ENCODE measurements at regions not wholly inside any gene's neighbourhood (a gene's known extent, or its start where the extent isn't known, plus 50 kb on each side); places are given as distances from the start of the nearest gene placed in this dataset.

DNA sequence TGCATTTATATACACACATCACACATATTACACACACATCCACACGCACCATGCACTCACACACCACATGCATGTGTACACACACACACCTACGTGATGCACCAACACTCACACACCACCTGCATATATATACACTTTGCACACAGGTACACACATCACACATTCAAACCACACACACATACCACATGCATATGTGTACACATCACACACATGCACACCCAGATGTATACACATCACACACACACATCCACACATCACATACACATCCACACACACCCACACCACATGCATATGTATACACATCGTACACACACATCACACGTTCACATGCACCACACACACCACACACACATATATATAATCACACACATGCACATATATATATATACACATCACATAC, 281.8 kb downstream of the IRF8 start:
- Histone ChIP-seq H3K4me3 (no peak overlapping the region), H3K4me1 (ENCODE audit: control insufficient read depth, insufficient read depth, low read length) (no peaks in the 10 kb centered on the region), H3K27ac (ENCODE audit: control insufficient read depth, insufficient read depth) (no peak overlapping the region), H3K9me3 (replicated peaks; ENCODE audit: control insufficient read depth, insufficient read depth, low read length) (no peaks in the 10 kb centered on the region; the same call in 2 of the 3 replicates), H3K36me3 (ENCODE audit: control insufficient read depth in 2 of 2, insufficient read depth in 2 of 2, low read length in 1 of 2) (no peaks in the 10 kb centered on the region), H3K27me3 (replicated peaks in 1 of 2; ENCODE audit: control insufficient read depth in 2 of 2, insufficient read depth in 2 of 2, low read length in 1 of 2) (no peaks in the 10 kb centered on the region), H2AFZ (ENCODE audit: control insufficient read depth, low read depth, low read length) (no peak overlapping the region), H3K4me2 (ENCODE audit: control insufficient read depth, insufficient read depth) (no peak overlapping the region), H4K20me1 (ENCODE audit: control insufficient read depth, insufficient read depth) (no peaks in the 10 kb centered on the region), H3K79me2 (ENCODE audit: control insufficient read depth, insufficient read depth, low read length) (no peaks in the 10 kb centered on the region), H3K9ac (ENCODE audit: control insufficient read depth, insufficient read depth, low read length) (no peak overlapping the region)
- ChIA-PET RAD21 (ENCODE audit: unreplicated experiment) (no interaction called here), CTCF (no interaction called here), POLR2A (no interaction called here), SMC1A (ENCODE audit: uncharacterized antibody, unreplicated experiment) (no interaction called here)
- TF ChIP-seq POLR2AphosphoS5 (IDR thresholded peaks at IDR 0.05; ENCODE audit: low read length) (no peak), MXI1 (IDR thresholded peaks at IDR 0.05; ENCODE audit: low read depth, low read length) (no peak), SUPT20H (IDR thresholded peaks at IDR 0.05; ENCODE audit: borderline replicate concordance, control insufficient read depth, low read depth, low read length) (no peak)
- 36% methylated on average over 4 of the region's 4 CpGs for WGBS (ENCODE audit: insufficient coverage, insufficient replicate concordance, low lambda C conversion rate, missing lambda C conversion rate)
- intact Hi-C loops (cut with micrococcal nuclease; ENCODE audit: unreplicated experiment) (no loop called here), in situ Hi-C loops (cut with MboI) (no loop called here)
- BruUV-seq (replicated peaks), result no TSS peak
- no peak for FAIRE-seq
- DNase-seq (ENCODE audit: low read depth, low spot score), result no peak
- ATAC-seq, result no peak

DNA sequence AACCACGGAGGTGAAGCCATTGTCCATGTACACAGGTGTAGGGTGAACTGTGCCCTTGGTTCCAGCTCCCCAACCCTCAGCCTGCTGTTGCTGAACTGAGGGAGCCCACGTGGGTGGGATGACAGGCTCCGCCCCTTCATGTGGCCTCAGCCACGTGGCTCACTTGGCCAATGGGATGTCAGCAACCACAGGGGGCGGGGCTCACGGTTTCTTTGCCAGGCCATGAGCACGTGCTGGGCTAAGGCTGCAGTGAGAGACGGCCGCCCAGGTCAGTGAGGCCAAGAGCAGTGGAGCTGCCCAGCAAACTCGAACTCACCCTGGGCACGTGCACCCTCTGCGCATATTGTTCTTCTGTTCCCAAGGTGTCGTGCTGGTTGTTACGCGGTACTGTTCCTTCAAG, 282.6 kb downstream of the IRF8 start:
- RAD21 ChIA-PET (ENCODE audit: unreplicated experiment), result no interaction called here

More for the DNA sequence above, 282.6 kb downstream of the IRF8 start:
- Histone ChIP-seq H3K4me1 (ENCODE audit: control insufficient read depth, insufficient read depth, low read length) (no peaks in the 10 kb centered on the region), H3K9ac (ENCODE audit: control insufficient read depth, insufficient read depth, low read length) (no peak overlapping the region), H3K4me2 (ENCODE audit: control insufficient read depth, insufficient read depth) (no peak overlapping the region), H3K27ac (ENCODE audit: control insufficient read depth, insufficient read depth) (no peak overlapping the region), H3K9me3 (replicated peaks; ENCODE audit: control insufficient read depth, insufficient read depth, low read length) (no peaks in the 10 kb centered on the region; the same call in 2 of the 3 replicates), H2AFZ (ENCODE audit: control insufficient read depth, low read depth, low read length) (no peak overlapping the region), H3K36me3 (ENCODE audit: control insufficient read depth in 2 of 2, insufficient read depth in 2 of 2, low read length in 1 of 2) (no peaks in the 10 kb centered on the region), H3K27me3 (replicated peaks in 1 of 2; ENCODE audit: control insufficient read depth in 2 of 2, insufficient read depth in 2 of 2, low read length in 1 of 2) (no peaks in the 10 kb centered on the region), H3K4me3 (no peak overlapping the region), H3K79me2 (ENCODE audit: control insufficient read depth, insufficient read depth, low read length) (no peaks in the 10 kb centered on the region), H4K20me1 (ENCODE audit: control insufficient read depth, insufficient read depth) (no peaks in the 10 kb centered on the region)
- SMC1A ChIA-PET (ENCODE audit: uncharacterized antibody, unreplicated experiment), result no interaction called here
- TF ChIP-seq SMC3 (IDR thresholded peaks at IDR 0.05; ENCODE audit: borderline replicate concordance, low read length), result no peak
- no peak for TF ChIP-seq ZNF207 (IDR thresholded peaks at IDR 0.05; ENCODE audit: borderline replicate concordance)
- TF ChIP-seq SREBF2 (IDR thresholded peaks at IDR 0.05; ENCODE audit: low read length), result no peak
- no peak for TF ChIP-seq ETV6 (conservative IDR thresholded peaks at IDR 0.05 in 1 of 2, IDR thresholded peaks at IDR 0.05 in 1 of 2; ENCODE audit: borderline replicate concordance in 1 of 2, low read depth in 1 of 2)
- TF ChIP-seq RCOR1 (conservative IDR thresholded peaks at IDR 0.05; ENCODE audit: low read depth, low read length), result no peak
- no peak for TF ChIP-seq MTA2 (IDR thresholded peaks at IDR 0.05; ENCODE audit: low read depth)
- TF ChIP-seq, protein P1, sequence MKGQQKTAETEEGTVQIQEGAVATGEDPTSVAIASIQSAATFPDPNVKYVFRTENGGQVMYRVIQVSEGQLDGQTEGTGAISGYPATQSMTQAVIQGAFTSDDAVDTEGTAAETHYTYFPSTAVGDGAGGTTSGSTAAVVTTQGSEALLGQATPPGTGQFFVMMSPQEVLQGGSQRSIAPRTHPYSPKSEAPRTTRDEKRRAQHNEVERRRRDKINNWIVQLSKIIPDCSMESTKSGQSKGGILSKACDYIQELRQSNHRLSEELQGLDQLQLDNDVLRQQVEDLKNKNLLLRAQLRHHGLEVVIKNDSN (IDR thresholded peaks at IDR 0.05; ENCODE audit: borderline replicate concordance, extremely low read length, insufficient read depth, low read depth, low read length), result peak; percentile 68
- POLR2A ChIA-PET, result no interaction called here
- CTCF ChIA-PET, result no interaction called here
- BruUV-seq (replicated peaks), result no TSS peak
- in situ Hi-C loops (cut with MboI), result no loop called here
- intact Hi-C loops (cut with micrococcal nuclease; ENCODE audit: unreplicated experiment), result no loop called here
- 66% methylated on average over 15 of the region's 15 CpGs for WGBS (ENCODE audit: insufficient coverage, insufficient replicate concordance, low lambda C conversion rate, missing lambda C conversion rate)
- ATAC-seq, result no peak
- no peak for FAIRE-seq
- DNase-seq (ENCODE audit: low read depth, low spot score), result no peak

All from GM12878 (cell line).